SK-N-SH (cell line): ENCODE measurements at regions not wholly inside any gene's neighbourhood (a gene's known extent, or its start where the extent isn't known, plus 50 kb on each side); places are given as distances from the start of the nearest gene placed in this dataset.

Experiments used
- CTCF ChIA-PET: fragments of 300-600, 350-600 bp; formaldehyde crosslinking; extraction: SDS; loops from one replicate; lab custom pipeline; 2021; lab: Yijun Ruan, JAX
- POLR2A ChIA-PET: fragments of 350-600 bp; sonication (Branson Sonifier 250); formaldehyde crosslinking; extraction: SDS; loops from one replicate; lab custom pipeline; 2020; ENCODE audit warnings: antibody characterized with exemption, inconsistent platforms; lab: Yijun Ruan, JAX
- DNase-seq: peaks from one replicate; pipeline ENCODE4 v3.0.0; 2012
- H2AFZ ChIP-seq: fragments of 200-600 bp; sonication (generic); 2 replicates; pipeline ENCODE4 v1.8.1; 2016; ENCODE audit warnings: antibody characterized with exemption, mild to moderate bottlenecking, low read depth
- H3F3A ChIP-seq: fragments of 200-600 bp; sonication (generic); replicated peaks from 2 replicates; pipeline ENCODE3; 2016; ENCODE audit warnings: antibody characterized with exemption, mild to moderate bottlenecking; ENCODE audit not compliant: insufficient read depth
- H3K27ac ChIP-seq, 2 experiments: fragments of 200-500 bp in 1 of 2; fragments of 200-600 bp in 1 of 2; sonication (Bioruptor generic) in 1 of 2; sonication (generic), shearing (Covaris generic) in 1 of 2; 2 replicates each; pipeline versions ENCODE4 v1.5.1 to v1.6.1; 2014 to 2016; ENCODE audit warnings: low read depth in 2 of 2, inconsistent platforms in 1 of 2, low read length in 1 of 2, mild to moderate bottlenecking in 1 of 2, mixed read lengths in 1 of 2
- H3K27me3 ChIP-seq: fragments of 200-600 bp; sonication (generic), shearing (Covaris generic); 2 replicates; pipeline ENCODE4 v1.6.1; 2016; ENCODE audit warnings: mixed run types; ENCODE audit not compliant: insufficient read depth
- H3K36me3 ChIP-seq, 2 experiments: fragments of 200-500 bp in 1 of 2; fragments of 200-600 bp in 1 of 2; sonication (Bioruptor generic) in 1 of 2; sonication (generic) in 1 of 2; replicated peaks in 1 of 2; 2 replicates each; pipeline versions ENCODE3 to v1.5.1; 2014 to 2016; ENCODE audit warnings: low read length in 1 of 2, mild to moderate bottlenecking in 1 of 2; ENCODE audit not compliant: insufficient read depth in 2 of 2, control insufficient read depth in 1 of 2
- H3K4me1 ChIP-seq, 2 experiments: fragments of 200-500 bp in 1 of 2; fragments of 200-600 bp in 1 of 2; sonication (Bioruptor generic) in 1 of 2; sonication (generic), shearing (Covaris generic) in 1 of 2; 2 replicates each; pipeline versions ENCODE4 v1.5.1 to v1.6.1; 2014 to 2016; ENCODE audit warnings: low read depth in 1 of 2, low read length in 1 of 2, mixed run types in 1 of 2; ENCODE audit not compliant: insufficient read depth in 2 of 2, control insufficient read depth in 1 of 2
- H3K4me2 ChIP-seq: fragments of 200-600 bp; sonication (generic), shearing (Covaris generic); 2 replicates; pipeline ENCODE4 v1.6.1; 2017; ENCODE audit warnings: mixed run types
- H3K4me3 ChIP-seq, 2 experiments: fragments of 200-500 bp in 1 of 2; fragments of 200-600 bp in 1 of 2; sonication (Bioruptor generic) in 1 of 2; sonication (generic), shearing (Covaris generic) in 1 of 2; 2 replicates each; pipeline versions ENCODE4 v1.5.1 to v1.8.1; 2014 to 2016; ENCODE audit warnings: low read depth in 2 of 2, inconsistent platforms in 1 of 2, low read length in 1 of 2, mild to moderate bottlenecking in 1 of 2, mixed read lengths in 1 of 2, moderate library complexity in 1 of 2
- H3K79me2 ChIP-seq: fragments of 200-600 bp; sonication (generic); 2 replicates; pipeline ENCODE4 v1.8.1; 2017; ENCODE audit warnings: mild to moderate bottlenecking; ENCODE audit not compliant: insufficient read depth
- H3K9ac ChIP-seq: fragments of 200-600 bp; sonication (generic); 2 replicates; pipeline ENCODE4 v1.6.1; 2017; ENCODE audit warnings: mixed run types
- H3K9me2 ChIP-seq: fragments of 200-600 bp; sonication (generic); 2 replicates; pipeline ENCODE4 v1.6.1; 2017; ENCODE audit warnings: mixed run types
- H3K9me3 ChIP-seq: fragments of 200-600 bp; sonication (generic); 2 replicates; pipeline ENCODE4 v1.6.1; 2017; ENCODE audit warnings: mixed run types, mild to moderate bottlenecking, moderate library complexity
- H4K20me1 ChIP-seq: fragments of 200-600 bp; sonication (generic); 2 replicates; pipeline ENCODE4 v1.6.1; 2017; ENCODE audit warnings: mild to moderate bottlenecking, mixed run types; ENCODE audit not compliant: insufficient read depth
- GABPA ChIP-seq: IDR thresholded peaks from 2 replicates; pipeline ENCODE4 v1.4.0; 2012; ENCODE audit warnings: low read depth, mild to moderate bottlenecking
- GATA2 ChIP-seq: sonication (generic); formaldehyde crosslinking; IDR thresholded peaks from 2 replicates; pipeline ENCODE4 v1.5.0; 2020; ENCODE audit warnings: mild to moderate bottlenecking, missing genetic modification reagents
- JUND ChIP-seq: IDR thresholded peaks from 2 replicates; pipeline ENCODE4 v1.4.0; 2012
- MEF2A ChIP-seq: IDR thresholded peaks from 2 replicates; pipeline ENCODE4 v1.4.0; 2012; ENCODE audit warnings: low read depth, borderline replicate concordance
- MXI1 ChIP-seq: IDR thresholded peaks from 2 replicates; pipeline ENCODE4 v1.6.1; 2012; ENCODE audit warnings: mild to moderate bottlenecking, low read depth, low read length, improper control_type of control experiment
- NFIC ChIP-seq: IDR thresholded peaks from 2 replicates; pipeline ENCODE4 v1.4.0; 2012; ENCODE audit warnings: borderline replicate concordance
- NRF1 ChIP-seq: IDR thresholded peaks from 2 replicates; pipeline ENCODE4 v1.6.1; 2012; ENCODE audit warnings: low read depth, mild to moderate bottlenecking, low read length
- RAD21 ChIP-seq: IDR thresholded peaks from 2 replicates; pipeline ENCODE4 v1.6.1; 2012; ENCODE audit warnings: mild to moderate bottlenecking, low read length
- SIN3A ChIP-seq: IDR thresholded peaks from 2 replicates; pipeline ENCODE4 v1.6.1; 2012; ENCODE audit warnings: low read depth, mild to moderate bottlenecking, low read length, moderate library complexity, borderline replicate concordance
- USF2 ChIP-seq: fragments of 150-350 bp; IDR thresholded peaks from 2 replicates; pipeline ENCODE4 v1.6.1; 2017; ENCODE audit warnings: antibody characterized with exemption, low read length, low read depth, borderline replicate concordance
- YY1 ChIP-seq: IDR thresholded peaks from 2 replicates; pipeline ENCODE4 v1.4.0; 2012; ENCODE audit warnings: low read depth, mild to moderate bottlenecking
- WGBS: methylation state at CpG from one replicate; pipeline ENCODE4 v1.1.6; 2017; ENCODE audit warnings: low lambda C conversion rate; 5-methylcytosine and 5-hydroxymethylcytosine counted together
- TF ChIP-seq, protein P1 (sequence below): IDR thresholded peaks from 2 replicates; pipeline ENCODE4 v1.4.0; 2012; ENCODE audit warnings: low read depth, borderline replicate concordance
- TF ChIP-seq, protein P2 (sequence below): fragments of 200-600 bp; sonication (generic); IDR thresholded peaks from 2 replicates; pipeline ENCODE4 v1.6.1; 2017; ENCODE audit warnings: antibody characterized with exemption, mild to moderate bottlenecking, moderate library complexity

DNA sequence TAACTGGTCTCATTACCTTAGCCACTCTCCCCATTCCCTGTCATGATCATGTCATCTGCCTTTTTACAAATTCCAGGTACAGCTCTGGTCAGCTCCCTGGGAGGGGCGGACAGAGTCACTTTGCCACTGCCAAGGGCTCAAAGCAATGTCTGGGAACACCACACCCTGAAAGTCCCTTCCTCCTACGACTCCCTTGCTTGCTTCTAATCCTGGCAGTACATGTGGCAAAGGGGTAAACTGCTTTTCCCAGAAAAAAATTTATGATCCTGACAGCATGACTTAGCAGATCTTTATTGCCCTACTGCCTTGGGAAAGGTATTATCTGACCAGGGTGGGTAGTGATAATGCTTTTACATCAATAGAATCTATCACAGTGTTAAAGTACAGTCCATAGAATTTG, 376.0 kb upstream of the PDE3A start (continued):
- TF ChIP-seq, protein P1, sequence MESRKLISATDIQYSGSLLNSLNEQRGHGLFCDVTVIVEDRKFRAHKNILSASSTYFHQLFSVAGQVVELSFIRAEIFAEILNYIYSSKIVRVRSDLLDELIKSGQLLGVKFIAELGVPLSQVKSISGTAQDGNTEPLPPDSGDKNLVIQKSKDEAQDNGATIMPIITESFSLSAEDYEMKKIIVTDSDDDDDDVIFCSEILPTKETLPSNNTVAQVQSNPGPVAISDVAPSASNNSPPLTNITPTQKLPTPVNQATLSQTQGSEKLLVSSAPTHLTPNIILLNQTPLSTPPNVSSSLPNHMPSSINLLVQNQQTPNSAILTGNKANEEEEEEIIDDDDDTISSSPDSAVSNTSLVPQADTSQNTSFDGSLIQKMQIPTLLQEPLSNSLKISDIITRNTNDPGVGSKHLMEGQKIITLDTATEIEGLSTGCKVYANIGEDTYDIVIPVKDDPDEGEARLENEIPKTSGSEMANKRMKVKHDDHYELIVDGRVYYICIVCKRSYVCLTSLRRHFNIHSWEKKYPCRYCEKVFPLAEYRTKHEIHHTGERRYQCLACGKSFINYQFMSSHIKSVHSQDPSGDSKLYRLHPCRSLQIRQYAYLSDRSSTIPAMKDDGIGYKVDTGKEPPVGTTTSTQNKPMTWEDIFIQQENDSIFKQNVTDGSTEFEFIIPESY = no peak
- no peak for TF ChIP-seq NRF1
- no peak for TF ChIP-seq GABPA
- no peak for TF ChIP-seq YY1
- TF ChIP-seq USF2 = no peak
- TF ChIP-seq RAD21 = no peak

- CTCF ChIA-PET = interaction anchor here (1.1 kb wide), 1 partner anchor 9 kb away, joined by 3 read pairs; no protein-coding TSS in a partner anchor
- TF ChIP-seq, protein P2, sequence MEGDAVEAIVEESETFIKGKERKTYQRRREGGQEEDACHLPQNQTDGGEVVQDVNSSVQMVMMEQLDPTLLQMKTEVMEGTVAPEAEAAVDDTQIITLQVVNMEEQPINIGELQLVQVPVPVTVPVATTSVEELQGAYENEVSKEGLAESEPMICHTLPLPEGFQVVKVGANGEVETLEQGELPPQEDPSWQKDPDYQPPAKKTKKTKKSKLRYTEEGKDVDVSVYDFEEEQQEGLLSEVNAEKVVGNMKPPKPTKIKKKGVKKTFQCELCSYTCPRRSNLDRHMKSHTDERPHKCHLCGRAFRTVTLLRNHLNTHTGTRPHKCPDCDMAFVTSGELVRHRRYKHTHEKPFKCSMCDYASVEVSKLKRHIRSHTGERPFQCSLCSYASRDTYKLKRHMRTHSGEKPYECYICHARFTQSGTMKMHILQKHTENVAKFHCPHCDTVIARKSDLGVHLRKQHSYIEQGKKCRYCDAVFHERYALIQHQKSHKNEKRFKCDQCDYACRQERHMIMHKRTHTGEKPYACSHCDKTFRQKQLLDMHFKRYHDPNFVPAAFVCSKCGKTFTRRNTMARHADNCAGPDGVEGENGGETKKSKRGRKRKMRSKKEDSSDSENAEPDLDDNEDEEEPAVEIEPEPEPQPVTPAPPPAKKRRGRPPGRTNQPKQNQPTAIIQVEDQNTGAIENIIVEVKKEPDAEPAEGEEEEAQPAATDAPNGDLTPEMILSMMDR = peak; percentile 60
- no peak for TF ChIP-seq MEF2A
These were observed 373.4 kb upstream of the PDE3A start for GRCh38 chr12:19994968-19995367.

GRCh38 chr12:19997656-19998400, 370.5 kb upstream of the PDE3A start:
- no peaks in the 10 kb centered on the region for H3K27me3 ChIP-seq
- H4K20me1 ChIP-seq = no peaks in the 10 kb centered on the region
- no peak overlapping the region for H3K4me3 ChIP-seq
- no peak overlapping the region for H3K27ac ChIP-seq
- TF ChIP-seq USF2 (no peak), GATA2 (CRISPR knock-in tag) (no peak), MXI1 (no peak), NRF1 (no peak), JUND (no peak), SIN3A (no peak), NFIC (no peak)
- TF ChIP-seq, protein P1 = no peak
- H3K36me3 ChIP-seq = no peaks in the 10 kb centered on the region
- no peak overlapping the region for H3K4me2 ChIP-seq
- H3K9me2 ChIP-seq = no peaks in the 10 kb centered on the region
- 90% methylated on average over 3 of the region's 3 CpGs for WGBS
- DNase-seq = no peak
- no peaks in the 10 kb centered on the region; a peak in 1 of 4 replicates for H3K4me1 ChIP-seq
- H3K9ac ChIP-seq = no peak overlapping the region
- CTCF ChIA-PET = no interaction called here
- H3F3A ChIP-seq = no peaks in the 10 kb centered on the region
- POLR2A ChIA-PET = no interaction called here
- no peaks in the 10 kb centered on the region for H3K9me3 ChIP-seq
- H2AFZ ChIP-seq = no peak overlapping the region
- no peaks in the 10 kb centered on the region for H3K79me2 ChIP-seq

More at GRCh38 chr12:19994968-19995367, 373.4 kb upstream of the PDE3A start:
- Histone ChIP-seq H3K27ac (no peak overlapping the region), H2AFZ (no peak overlapping the region), H3K9me2 (no peaks in the 10 kb centered on the region), H4K20me1 (no peaks in the 10 kb centered on the region), H3K9me3 (no peaks in the 10 kb centered on the region), H3K4me2 (no peak overlapping the region), H3K79me2 (no peaks in the 10 kb centered on the region), H3F3A (no peaks in the 10 kb centered on the region), H3K4me3 (no peak overlapping the region), H3K4me1 (peaks cover 0 to 7% of the 10 kb centered on the region in 2 experiments; a peak in 2 of 4 replicates), H3K9ac (no peak overlapping the region), H3K27me3 (no peaks in the 10 kb centered on the region), H3K36me3 (no peaks in the 10 kb centered on the region)
- POLR2A ChIA-PET = no interaction called here
- no peak for DNase-seq
